NB4 (cell line): ENCODE measurements at regions not wholly inside any gene's neighbourhood (a gene's known extent, or its start where the extent isn't known, plus 50 kb on each side); places are given as distances from the start of the nearest gene placed in this dataset.

ENCODE experiments used
- MYC ChIP-seq: IDR thresholded peaks from 2 replicates; pipeline ENCODE4 v1.6.1; 2011; ENCODE audit warnings: low read depth, low read length
- TF ChIP-seq, protein P1 (sequence below): IDR thresholded peaks from one replicate; pipeline ENCODE4 v1.5.1; 2012; ENCODE audit warnings: low read depth, low read length

- TF ChIP-seq, protein P1, sequence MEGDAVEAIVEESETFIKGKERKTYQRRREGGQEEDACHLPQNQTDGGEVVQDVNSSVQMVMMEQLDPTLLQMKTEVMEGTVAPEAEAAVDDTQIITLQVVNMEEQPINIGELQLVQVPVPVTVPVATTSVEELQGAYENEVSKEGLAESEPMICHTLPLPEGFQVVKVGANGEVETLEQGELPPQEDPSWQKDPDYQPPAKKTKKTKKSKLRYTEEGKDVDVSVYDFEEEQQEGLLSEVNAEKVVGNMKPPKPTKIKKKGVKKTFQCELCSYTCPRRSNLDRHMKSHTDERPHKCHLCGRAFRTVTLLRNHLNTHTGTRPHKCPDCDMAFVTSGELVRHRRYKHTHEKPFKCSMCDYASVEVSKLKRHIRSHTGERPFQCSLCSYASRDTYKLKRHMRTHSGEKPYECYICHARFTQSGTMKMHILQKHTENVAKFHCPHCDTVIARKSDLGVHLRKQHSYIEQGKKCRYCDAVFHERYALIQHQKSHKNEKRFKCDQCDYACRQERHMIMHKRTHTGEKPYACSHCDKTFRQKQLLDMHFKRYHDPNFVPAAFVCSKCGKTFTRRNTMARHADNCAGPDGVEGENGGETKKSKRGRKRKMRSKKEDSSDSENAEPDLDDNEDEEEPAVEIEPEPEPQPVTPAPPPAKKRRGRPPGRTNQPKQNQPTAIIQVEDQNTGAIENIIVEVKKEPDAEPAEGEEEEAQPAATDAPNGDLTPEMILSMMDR = no peak
- no peak for TF ChIP-seq MYC
These were observed 112.8 kb upstream of the IRX4 start for GRCh38 chr5:1995491-1995890.
